Kidney (tissue), 13 donors: ENCODE measurements at regions not wholly inside any gene's neighbourhood (a gene's known extent, or its start where the extent isn't known, plus 50 kb on each side); places are given as distances from the start of the nearest gene placed in this dataset.

ENCODE experiments used
- DNase-seq, 5 donors: peaks; one replicate each; pipeline ENCODE4 v3.0.0-alpha.2; 2013 to 2020
- FAIRE-seq: peaks from 2 replicates; lab custom pipeline; 2012; peaks lifted over from hg19 to GRCh38; lab: Jason Lieb, UNC
- H3K27ac ChIP-seq, 2 donors: one replicate each; pipeline ENCODE4 v1.7.0; 2013; ENCODE audit warnings: low read depth in 2 of 2, low read length in 2 of 2, inconsistent platforms in 1 of 2
- H3K27me3 ChIP-seq: one replicate; pipeline ENCODE4 v1.7.1; 2013; ENCODE audit warnings: low read length, inconsistent platforms; ENCODE audit not compliant: control insufficient read depth, insufficient read depth
- H3K36me3 ChIP-seq, 3 donors: one replicate each; pipeline versions ENCODE4 v1.7.0 to v1.7.1; 2013; ENCODE audit warnings: low read length in 3 of 3, control low read depth in 1 of 3, inconsistent platforms in 1 of 3; ENCODE audit not compliant: insufficient read depth in 3 of 3, control insufficient read depth in 2 of 3
- H3K4me1 ChIP-seq, 3 donors: one replicate each; pipeline versions ENCODE4 v1.7.0 to v1.7.1; 2013; ENCODE audit warnings: low read length in 3 of 3, inconsistent platforms in 1 of 3, low read depth in 1 of 3; ENCODE audit not compliant: control insufficient read depth in 2 of 3, insufficient read depth in 2 of 3
- H3K4me3 ChIP-seq, 3 donors: one replicate each; pipeline versions ENCODE4 v1.7.0 to v1.8.1; 2013; ENCODE audit warnings: low read length in 3 of 3, control low read depth in 1 of 3, inconsistent platforms in 1 of 3
- H3K9ac ChIP-seq, 3 donors: one replicate each; pipeline versions ENCODE4 v1.7.0 to v1.7.1; 2013; ENCODE audit warnings: low read length in 3 of 3, control low read depth in 1 of 3, inconsistent platforms in 1 of 3
- H3K9me3 ChIP-seq, 3 donors: one replicate each; pipeline versions ENCODE4 v1.7.0 to v1.7.1; 2013; ENCODE audit warnings: low read length in 3 of 3, control low read depth in 1 of 3, inconsistent platforms in 1 of 3; ENCODE audit not compliant: control insufficient read depth in 2 of 3, insufficient read depth in 1 of 3
- intact Hi-C: fragments of 100-400 bp; cut with DNase I; formaldehyde crosslinking; loops from one replicate; pipeline ENCODE4 v1.11.1; 2022
- TF ChIP-seq, protein P1 (sequence below): IDR thresholded peaks from 3 replicates; pipeline ENCODE4 v1.5.1; 2012; ENCODE audit warnings: mild to moderate bottlenecking, moderate library complexity, borderline replicate concordance; ENCODE audit not compliant: insufficient read depth; ENCODE audit errors: extremely low read depth
- donor health status: control.
- donor health status: control.
- donor health status: control.
- donor health status: control.
- donor health status: control.
- donor health status: DM: yes; HTN: yes; CAD: no.
- donor health status: Normal renal cell carcinoma (clear cell type).

DNA sequence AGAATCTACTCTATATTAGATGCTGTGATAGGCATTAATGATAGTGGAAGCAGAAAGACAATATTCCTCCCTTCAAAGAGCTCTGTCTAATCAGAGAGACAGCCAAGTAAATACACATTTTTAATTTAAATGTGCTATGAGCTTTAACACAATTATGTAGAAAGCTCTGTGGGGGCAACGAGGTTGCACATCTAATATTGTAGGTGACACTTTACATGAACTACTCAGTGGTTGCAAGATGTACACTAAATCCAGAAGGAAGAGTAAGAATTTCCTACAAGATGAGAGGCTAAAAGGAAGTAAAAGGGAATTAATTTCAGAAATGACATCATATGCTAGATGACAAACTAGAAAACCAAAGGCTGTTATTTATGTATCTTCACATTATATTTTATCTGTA is 120.9 kb downstream of the SPCS3 start:
- Histone ChIP-seq H3K9ac (no peak overlapping the region), H3K4me3 (no peak overlapping the region), H3K27ac (no peak overlapping the region), H3K4me1 (no peaks in the 10 kb centered on the region), H3K9me3 (no peaks in the 10 kb centered on the region), H3K27me3 (no peaks in the 10 kb centered on the region), H3K36me3 (no peaks in the 10 kb centered on the region)
- TF ChIP-seq, protein P1, sequence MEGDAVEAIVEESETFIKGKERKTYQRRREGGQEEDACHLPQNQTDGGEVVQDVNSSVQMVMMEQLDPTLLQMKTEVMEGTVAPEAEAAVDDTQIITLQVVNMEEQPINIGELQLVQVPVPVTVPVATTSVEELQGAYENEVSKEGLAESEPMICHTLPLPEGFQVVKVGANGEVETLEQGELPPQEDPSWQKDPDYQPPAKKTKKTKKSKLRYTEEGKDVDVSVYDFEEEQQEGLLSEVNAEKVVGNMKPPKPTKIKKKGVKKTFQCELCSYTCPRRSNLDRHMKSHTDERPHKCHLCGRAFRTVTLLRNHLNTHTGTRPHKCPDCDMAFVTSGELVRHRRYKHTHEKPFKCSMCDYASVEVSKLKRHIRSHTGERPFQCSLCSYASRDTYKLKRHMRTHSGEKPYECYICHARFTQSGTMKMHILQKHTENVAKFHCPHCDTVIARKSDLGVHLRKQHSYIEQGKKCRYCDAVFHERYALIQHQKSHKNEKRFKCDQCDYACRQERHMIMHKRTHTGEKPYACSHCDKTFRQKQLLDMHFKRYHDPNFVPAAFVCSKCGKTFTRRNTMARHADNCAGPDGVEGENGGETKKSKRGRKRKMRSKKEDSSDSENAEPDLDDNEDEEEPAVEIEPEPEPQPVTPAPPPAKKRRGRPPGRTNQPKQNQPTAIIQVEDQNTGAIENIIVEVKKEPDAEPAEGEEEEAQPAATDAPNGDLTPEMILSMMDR, result no peak
- intact Hi-C loops, result no loop called here
- DNase-seq (no peak), FAIRE-seq (no peak)

DNA sequence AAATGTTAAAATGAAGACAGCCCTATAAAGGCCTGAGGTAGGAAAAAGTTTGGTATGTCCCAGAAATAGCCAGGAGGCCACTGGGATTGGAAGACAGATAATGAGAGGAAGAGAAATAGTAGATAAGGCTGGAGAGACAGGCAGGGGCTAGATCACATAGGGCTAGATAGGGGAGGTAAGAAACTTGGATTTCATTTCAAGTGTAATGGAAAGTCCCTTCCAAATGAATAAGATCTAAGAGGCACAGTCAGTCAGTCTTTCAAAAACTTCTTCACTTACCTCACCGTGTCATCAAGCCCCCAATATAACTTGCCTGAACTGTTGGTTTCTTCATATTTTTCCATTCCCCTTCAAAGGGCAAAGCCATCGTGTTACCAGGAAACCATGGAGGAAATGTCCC is 121.8 kb downstream of the SPCS3 start:
- Histone ChIP-seq H3K36me3 (no peaks in the 10 kb centered on the region), H3K4me3 (no peak overlapping the region), H3K9ac (no peak overlapping the region), H3K27me3 (no peaks in the 10 kb centered on the region), H3K9me3 (no peaks in the 10 kb centered on the region), H3K27ac (no peak overlapping the region), H3K4me1 (no peaks in the 10 kb centered on the region)
- DNase-seq, result no peak
- intact Hi-C loops, result no loop called here
- TF ChIP-seq, protein P1, result no peak
- no peak for FAIRE-seq

DNA sequence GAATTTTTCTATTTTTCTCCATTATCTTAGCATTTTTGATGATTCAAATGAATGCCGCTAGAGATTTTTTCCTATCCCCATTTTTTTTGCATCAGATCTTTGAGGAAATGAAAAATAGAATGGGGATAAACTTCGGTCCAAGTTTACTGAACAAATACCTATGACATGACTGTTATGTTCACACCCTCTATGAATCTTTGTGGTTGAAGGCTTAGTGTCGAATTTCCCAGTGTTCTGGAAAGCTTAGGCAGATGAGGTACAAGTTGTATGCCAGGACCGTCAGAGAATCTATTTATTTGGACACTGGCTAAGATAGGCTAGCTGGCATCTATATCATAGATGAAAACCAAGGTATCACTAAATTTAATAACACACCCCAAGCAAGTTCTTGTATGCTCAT is 123.4 kb downstream of the SPCS3 start:
- H3K4me1 ChIP-seq, result no peaks in the 10 kb centered on the region
- no peak overlapping the region for H3K27ac ChIP-seq
- no peak overlapping the region for H3K4me3 ChIP-seq
- TF ChIP-seq, protein P1, result no peak
- intact Hi-C loops, result no loop called here
- H3K36me3 ChIP-seq, result no peaks in the 10 kb centered on the region
- no peak for FAIRE-seq
- no peak for DNase-seq
- H3K27me3 ChIP-seq, result no peaks in the 10 kb centered on the region
- no peak overlapping the region for H3K9ac ChIP-seq
- no peaks in the 10 kb centered on the region for H3K9me3 ChIP-seq
